Inflammatory macrophage treated with lipopolysaccharide for 4 hours (primary cell): ENCODE measurements at regions not wholly inside any gene's neighbourhood (a gene's known extent, or its start where the extent isn't known, plus 50 kb on each side); places are given as distances from the start of the nearest gene placed in this dataset.
"Not testable (repeated sequence)": the region's sequence is repeated elsewhere in the genome, so short reads cannot be mapped to it uniquely, and the experiment has no call there.

Experiments
- DNase-seq: peaks from one replicate; pipeline ENCODE4 v3.0.0-alpha.2; 2020

- DNase-seq, result no peak
These were observed 1652.2 kb downstream of the BRINP3 start for GRCh38 chr1:188825471-188825870.

GRCh38 chr1:188826800-188827199 lies 1650.9 kb downstream of the BRINP3 start:
- no peak for DNase-seq

- DNase-seq, result no peak
These were observed 1650.3 kb downstream of the BRINP3 start for GRCh38 chr1:188827400-188827799.

- not testable (repeated sequence) for DNase-seq
These were observed 1636.5 kb downstream of the BRINP3 start for GRCh38 chr1:188841111-188841696.

GRCh38 chr1:188846468-188846867 lies 1631.2 kb downstream of the BRINP3 start:
- no peak for DNase-seq

GRCh38 chr1:188857526-188858087 lies 1620.1 kb downstream of the BRINP3 start:
- DNase-seq, result no peak

- DNase-seq, result no peak
These were observed 1610.0 kb downstream of the BRINP3 start for GRCh38 chr1:188867614-188868013.

- DNase-seq, result no peak
These were observed 1606.5 kb downstream of the BRINP3 start for GRCh38 chr1:188871164-188871563.

GRCh38 chr1:188872376-188872775 lies 1605.3 kb downstream of the BRINP3 start:
- DNase-seq, result no peak

- no peak for DNase-seq
These were observed 1600.0 kb downstream of the BRINP3 start for GRCh38 chr1:188877668-188878067.

- peak; percentile 7 for DNase-seq
These were observed 1589.3 kb downstream of the BRINP3 start for GRCh38 chr1:188888386-188888785.

- DNase-seq, result no peak
These were observed 1588.5 kb downstream of the BRINP3 start for GRCh38 chr1:188889166-188889565.

GRCh38 chr1:188891958-188892357 lies 1585.7 kb downstream of the BRINP3 start:
- no peak for DNase-seq

- DNase-seq, result no peak
These were observed 1582.1 kb downstream of the BRINP3 start for GRCh38 chr1:188895611-188896010.

- DNase-seq, result no peak
These were observed 1574.4 kb downstream of the BRINP3 start for GRCh38 chr1:188903241-188903640.

GRCh38 chr1:188904201-188904600 lies 1573.5 kb downstream of the BRINP3 start:
- DNase-seq, result no peak

GRCh38 chr1:188906921-188907641 lies 1570.6 kb downstream of the BRINP3 start:
- DNase-seq, result no peak

GRCh38 chr1:188930382-188930781 lies 1547.3 kb downstream of the BRINP3 start:
- no peak for DNase-seq

GRCh38 chr1:188931506-188931905 lies 1546.2 kb downstream of the BRINP3 start:
- DNase-seq, result no peak

GRCh38 chr1:188937965-188938551 lies 1539.6 kb downstream of the BRINP3 start:
- no peak for DNase-seq

GRCh38 chr1:188941986-188942385 lies 1535.7 kb downstream of the BRINP3 start:
- DNase-seq, result no peak

GRCh38 chr1:188949701-188950100 lies 1528.0 kb downstream of the BRINP3 start:
- no peak for DNase-seq

GRCh38 chr1:188958461-188959115 lies 1519.1 kb downstream of the BRINP3 start:
- DNase-seq, result no peak
